IPS-NIHi7 (cell line): ENCODE measurements at regions not wholly inside any gene's neighbourhood (a gene's known extent, or its start where the extent isn't known, plus 50 kb on each side); places are given as distances from the start of the nearest gene placed in this dataset.
"Not testable (repeated sequence)": the region's sequence is repeated elsewhere in the genome, so short reads cannot be mapped to it uniquely, and the experiment has no call there.

Source experiments
- DNase-seq: peaks from one replicate; pipeline ENCODE4 v3.0.0; 2012; ENCODE audit warnings: mixed read lengths; ENCODE audit errors: extremely low spot score

DNA sequence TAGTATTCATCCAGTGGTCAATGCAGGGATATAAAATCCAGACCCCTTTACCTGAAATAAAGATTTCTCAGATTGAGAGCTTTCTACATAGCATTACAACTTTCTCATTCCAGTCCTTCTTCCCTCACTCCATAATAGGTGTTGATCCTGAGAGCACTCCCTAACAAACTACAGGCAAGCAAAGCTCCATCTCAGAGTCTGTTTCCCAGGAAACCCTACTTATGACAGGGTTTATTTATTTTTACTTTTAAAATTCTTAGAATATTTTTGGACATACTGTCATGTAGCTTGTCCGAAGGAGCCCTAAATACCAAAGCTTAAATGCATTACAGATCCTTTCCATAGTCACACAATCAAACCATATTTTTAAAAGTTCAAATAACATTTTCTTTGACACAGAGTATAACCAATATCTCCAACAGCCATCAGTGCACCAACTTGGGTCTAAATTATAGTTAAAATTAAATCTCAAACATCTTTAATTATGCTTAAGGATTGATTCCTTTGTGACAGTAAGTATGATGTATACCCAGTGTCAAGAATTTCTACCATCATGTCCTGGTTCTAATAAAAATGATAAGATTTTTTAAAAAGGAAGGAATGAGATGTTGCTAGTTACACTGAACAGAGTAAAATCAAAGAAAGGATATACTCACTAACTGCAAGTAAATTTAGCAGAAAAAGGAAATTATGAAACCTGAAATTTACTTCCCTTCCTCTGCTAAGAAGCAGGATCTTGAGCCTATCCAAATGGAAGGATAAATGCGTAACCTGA lies 580.4 kb upstream of the ADGRL3 start:
- DNase-seq: no peak

GRCh38 chr4:60637976-60638375 lies 562.1 kb upstream of the ADGRL3 start:
- no peak for DNase-seq

DNA sequence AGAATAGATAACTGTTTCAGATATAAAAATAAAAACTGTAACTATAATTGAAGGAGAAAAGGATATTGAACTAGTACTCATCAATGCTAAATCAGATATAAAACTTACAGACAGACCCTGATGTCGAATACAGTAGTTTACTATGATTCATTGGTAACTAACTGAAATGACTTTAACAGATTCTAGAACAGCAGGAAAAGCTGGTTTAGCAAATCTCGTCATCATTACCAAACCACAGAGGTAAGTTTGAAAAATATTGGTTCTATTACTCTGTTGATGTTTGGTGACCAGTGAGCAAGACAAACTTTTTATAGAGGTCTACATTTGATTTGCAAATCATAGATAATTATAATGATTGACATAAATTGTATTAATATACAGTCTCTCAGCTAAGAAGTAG lies 551.4 kb upstream of the ADGRL3 start:
- no peak for DNase-seq

DNA sequence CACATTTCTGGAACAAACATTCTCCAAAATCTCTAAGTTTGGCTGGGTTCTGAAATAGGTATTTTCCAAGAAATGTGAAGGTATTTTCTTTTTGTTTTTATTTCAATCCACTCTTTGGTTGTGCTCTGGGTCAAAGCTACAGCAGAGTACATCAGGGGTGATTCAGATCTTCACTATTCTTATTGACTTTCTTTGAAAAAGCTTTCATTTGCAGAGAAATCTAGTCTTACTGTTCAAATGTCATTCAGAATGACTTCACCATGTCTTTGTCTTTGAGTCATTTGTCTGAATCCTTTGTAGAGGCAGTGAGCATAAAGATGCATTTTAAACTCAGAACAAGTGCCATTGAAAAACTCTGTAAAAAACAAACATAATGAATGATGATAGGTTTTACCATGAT lies 547.2 kb upstream of the ADGRL3 start:
- DNase-seq: no peak

GRCh38 chr4:60655356-60655755 lies 544.8 kb upstream of the ADGRL3 start:
- DNase-seq: no peak

- DNase-seq: no peak
These were observed 544.0 kb upstream of the ADGRL3 start for GRCh38 chr4:60656171-60656570.

DNA sequence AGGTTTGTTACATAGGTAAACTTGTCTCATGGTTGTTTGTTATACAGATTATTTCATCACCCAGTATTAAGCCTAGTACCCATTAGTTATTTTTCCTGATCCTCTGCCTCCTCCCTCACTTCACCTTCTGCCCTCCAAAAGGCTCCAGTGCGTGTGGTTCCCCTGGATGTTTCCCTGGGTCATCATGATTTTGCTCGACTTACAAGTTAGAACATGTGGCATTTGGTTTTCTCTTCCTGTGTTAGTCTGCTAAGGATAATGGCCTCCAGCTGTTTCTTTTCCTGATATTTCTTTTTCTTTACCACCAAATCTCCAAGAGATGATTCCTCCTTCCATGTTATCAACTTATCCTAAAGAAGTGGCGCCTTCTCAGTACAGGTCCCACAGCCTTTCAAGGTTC lies 543.1 kb upstream of the ADGRL3 start:
- no peak for DNase-seq

GRCh38 chr4:60657807-60658206 lies 542.3 kb upstream of the ADGRL3 start:
- DNase-seq: no peak

DNA sequence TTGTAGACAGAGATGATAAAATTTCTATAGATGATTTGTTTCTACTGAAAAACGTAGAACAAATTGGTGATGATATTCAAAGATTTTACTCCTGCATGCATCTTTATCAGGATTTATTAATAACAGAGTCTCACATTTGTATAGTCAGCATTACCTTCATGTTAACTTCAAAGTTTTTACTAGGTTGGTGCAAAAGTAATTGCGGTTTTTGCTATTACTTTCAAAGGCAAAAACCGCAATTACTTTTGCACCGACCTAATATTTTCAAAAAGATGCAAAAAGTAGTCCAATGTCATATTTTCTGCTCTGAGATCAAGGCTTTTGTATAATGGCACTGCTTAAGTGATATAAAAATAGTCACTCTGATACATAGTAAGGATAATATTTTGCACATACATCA lies 536.4 kb upstream of the ADGRL3 start:
- no peak for DNase-seq

GRCh38 chr4:60682901-60683300 lies 517.2 kb upstream of the ADGRL3 start:
- DNase-seq: no peak

- no peak for DNase-seq
These were observed 516.8 kb upstream of the ADGRL3 start for GRCh38 chr4:60683357-60683756.

- DNase-seq: no peak
These were observed 516.2 kb upstream of the ADGRL3 start for GRCh38 chr4:60683973-60684372.

- DNase-seq: not testable (repeated sequence)
These were observed 504.1 kb upstream of the ADGRL3 start for GRCh38 chr4:60696062-60696461.

DNA sequence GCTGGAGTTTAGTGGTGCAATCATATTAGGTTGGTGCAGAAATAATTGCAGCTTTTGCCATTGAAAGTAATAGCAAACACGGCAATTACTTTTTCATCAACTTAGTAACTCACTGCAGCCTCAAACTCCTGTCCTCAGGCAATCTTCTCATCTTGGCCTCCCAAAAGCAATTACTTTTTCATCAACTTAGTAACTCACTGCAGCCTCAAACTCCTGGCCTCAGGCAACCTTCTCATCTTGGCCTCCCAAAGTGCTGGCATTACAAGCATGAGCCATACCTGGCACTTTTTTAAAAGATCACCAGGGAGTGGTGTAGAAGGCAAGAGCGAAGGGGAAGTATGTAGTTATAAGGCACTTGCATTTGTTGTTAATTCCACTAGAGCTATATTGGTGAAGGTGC lies 491.1 kb upstream of the ADGRL3 start:
- no peak for DNase-seq

DNA sequence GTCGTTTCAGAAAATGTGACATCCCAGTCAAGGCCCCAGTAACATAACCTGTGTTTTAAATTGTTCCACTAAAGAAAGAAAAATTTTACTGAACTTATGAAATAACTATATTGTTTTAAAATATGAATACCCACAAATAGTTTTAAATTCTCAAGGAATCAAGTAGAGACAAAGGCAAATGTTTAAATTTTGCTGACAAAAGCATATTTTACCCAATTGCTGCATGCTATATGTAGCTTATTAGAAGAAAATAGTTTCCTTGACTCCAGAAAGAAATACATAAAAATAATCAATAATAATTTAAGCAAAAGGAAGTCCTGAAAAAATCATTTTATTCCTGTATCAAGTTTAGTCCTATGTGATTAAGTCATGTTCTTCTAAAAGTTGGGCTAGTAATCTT lies 481.3 kb upstream of the ADGRL3 start:
- DNase-seq: no peak

- DNase-seq: no peak
These were observed 478.4 kb upstream of the ADGRL3 start for GRCh38 chr4:60721685-60722084.

DNA sequence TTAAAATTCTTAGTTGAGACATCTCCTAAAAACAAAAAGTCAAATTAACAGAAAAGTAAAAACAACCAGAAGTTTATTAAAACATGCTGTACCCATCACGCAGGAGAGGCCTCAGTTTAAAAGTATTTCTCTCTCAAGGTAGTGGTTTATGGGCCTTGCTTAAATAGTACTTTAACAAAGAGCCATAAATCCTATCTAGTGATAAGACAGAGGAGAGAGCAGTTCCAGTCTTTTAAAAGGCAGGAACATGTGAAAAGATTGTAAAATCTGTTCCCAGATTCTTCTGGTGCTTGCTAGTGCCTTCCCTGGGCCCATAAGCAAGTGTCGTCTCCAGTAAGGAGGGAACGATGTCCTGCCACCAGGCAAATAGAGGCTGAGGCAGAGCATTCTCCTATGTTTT lies 476.3 kb upstream of the ADGRL3 start:
- DNase-seq: no peak

DNA sequence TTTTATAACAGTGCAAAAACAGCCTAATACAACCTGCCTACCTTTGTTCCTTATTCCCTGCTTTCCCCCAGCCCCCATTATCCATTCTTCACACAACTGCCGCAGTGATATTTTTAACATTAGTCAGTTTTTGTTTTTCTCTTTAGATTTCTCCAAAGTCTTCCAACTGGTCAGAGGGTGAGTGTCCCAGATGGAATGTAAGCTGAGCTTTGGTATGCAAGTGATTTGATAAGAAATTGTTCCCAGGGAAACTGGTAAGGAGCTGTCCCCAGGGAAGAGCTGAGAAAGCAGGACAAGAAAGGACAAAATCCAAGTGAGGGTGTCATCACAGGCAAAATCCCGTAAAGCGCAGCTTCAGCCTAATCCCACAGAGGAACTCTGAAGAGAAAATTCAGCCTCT lies 475.5 kb upstream of the ADGRL3 start:
- peak; percentile 37 for DNase-seq

DNA sequence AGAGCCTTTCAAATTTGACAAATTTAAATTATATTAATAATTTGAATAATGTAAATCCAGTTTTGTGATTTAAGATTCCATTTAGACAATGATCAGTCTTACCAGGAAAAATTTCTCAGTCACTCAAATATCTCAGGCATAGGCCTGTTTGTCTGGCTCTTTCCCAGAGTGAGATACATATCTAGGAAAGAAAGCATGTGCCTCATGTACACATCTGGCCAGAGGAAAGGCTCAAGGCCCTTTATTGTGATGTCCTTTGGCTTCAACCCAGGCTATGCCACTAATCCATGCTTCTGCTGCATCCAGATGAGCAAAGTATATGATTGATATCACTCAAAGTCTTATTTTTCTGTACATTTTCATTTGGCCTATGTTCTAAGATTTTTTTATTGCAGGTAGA lies 473.3 kb upstream of the ADGRL3 start:
- no peak for DNase-seq

- DNase-seq: no peak
These were observed 470.9 kb upstream of the ADGRL3 start for GRCh38 chr4:60729194-60729593.

DNA sequence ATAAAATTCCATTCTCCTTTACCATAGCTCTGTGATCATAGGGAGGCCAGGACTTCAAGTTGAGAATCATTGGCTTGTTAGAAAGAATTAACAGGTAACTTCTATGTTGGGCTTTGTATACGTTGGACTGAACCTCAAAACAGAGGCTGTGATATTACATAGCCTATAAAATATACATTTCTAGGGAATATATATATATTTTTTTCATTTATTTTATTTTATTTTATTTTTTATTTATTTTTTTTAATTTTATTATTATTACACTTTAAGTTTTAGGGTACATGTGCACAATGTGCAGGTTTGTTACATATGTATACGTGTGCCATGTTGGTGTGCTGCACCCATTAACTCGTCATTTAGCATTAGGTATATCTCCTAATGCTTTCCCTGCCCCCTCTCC lies 470.4 kb upstream of the ADGRL3 start:
- DNase-seq: not testable (repeated sequence)

DNA sequence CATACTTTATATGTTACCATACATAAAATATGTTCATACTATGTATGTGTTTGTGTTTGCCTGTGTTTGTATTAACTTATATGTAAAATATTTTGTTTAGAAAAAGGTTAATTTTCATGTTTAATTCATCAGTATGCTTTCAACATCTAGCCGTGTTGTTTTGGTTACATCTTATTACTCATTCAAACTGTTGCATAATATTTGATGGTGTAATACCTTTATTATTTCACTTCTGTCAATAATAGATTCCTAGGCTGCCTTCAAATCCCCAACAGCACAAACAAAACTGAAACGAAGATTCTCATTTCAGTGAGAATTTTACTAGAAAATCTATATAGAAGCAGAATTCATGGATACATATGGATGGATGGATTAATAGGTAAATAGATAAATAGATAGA lies 462.3 kb upstream of the ADGRL3 start:
- DNase-seq: no peak

- no peak for DNase-seq
These were observed 456.5 kb upstream of the ADGRL3 start for GRCh38 chr4:60743654-60744053.

- DNase-seq: peak; percentile 41
These were observed 455.4 kb upstream of the ADGRL3 start for GRCh38 chr4:60744767-60745166.
